GM19351 (cell line): ENCODE measurements at regions not wholly inside any gene's neighbourhood (a gene's known extent, or its start where the extent isn't known, plus 50 kb on each side); places are given as distances from the start of the nearest gene placed in this dataset.

Source experiments
- ATAC-seq: cut with Tn5 transposase; IDR thresholded peaks from one replicate; pipeline ENCODE4 v1.9.1; 2021; ENCODE audit warnings: mild to moderate bottlenecking, moderate library complexity; ENCODE audit not compliant: unreplicated experiment

GRCh38 chrX:40485973-40486372 is 94.8 kb upstream of the ATP6AP2 start:
- no peak for ATAC-seq

DNA sequence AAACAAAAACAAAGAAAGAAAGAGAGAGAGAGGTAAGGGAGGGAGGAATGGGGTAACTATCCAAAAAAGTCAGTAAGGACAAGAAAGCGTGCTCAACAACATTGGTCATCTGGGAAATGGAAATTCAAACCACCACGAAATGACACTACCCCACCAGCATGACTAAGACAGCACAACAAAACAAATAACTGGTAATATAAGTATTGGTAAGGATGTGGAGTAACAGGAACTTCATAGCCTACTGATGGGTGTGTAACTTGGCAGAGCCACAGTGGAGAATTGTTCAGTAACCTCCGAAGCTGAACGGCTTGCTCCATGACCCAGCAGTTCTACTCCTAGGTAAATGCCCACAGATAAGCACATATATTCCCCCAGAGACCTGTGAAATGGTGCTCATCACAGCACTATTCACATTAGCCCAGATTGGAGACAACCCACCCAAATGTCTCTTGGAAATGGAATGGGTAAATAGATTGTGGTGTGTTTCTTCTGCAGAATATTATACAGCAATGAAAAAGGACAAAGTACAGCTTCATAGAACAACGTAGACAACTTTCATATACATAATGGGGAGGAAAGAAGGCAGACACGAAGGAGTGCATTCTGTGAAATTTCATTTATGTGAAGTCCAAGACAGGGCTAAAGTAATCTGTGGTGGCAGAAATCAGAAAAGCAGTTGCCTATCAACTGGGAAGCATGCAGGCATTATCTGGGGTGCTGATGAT is 95.5 kb upstream of the ATP6AP2 start:
- ATAC-seq: no peak

DNA sequence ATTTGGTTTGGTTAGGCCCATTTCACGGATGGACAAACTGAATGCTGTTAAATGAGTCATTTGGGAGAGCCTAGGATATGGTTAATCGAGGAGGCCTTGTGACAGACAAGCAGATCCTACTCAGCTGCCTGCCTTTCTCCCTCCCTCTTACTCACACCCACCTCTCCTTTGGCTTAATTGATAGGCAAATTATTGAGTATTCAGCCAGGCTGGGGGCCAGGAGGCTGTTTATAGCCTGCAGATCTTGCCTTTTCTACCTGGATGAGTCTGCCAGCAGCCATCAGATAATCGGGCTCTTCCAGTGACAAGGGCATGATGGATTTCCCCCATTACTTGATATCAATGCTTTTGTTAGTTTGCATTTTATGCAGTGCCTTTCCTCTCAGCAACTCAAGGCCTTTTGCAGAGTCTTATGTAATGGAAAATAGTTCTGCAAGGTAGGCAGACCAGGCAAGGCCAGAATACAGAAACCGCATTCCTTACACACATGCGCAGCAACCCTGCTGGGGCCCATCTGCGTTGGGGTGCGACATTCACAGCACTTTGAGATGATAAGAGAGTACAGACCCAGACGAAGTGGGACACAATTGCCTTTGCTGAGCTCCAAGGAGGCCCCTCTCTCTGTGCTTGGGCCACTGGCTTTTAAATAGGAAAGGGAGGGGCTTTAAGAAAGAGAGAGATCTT is 96.2 kb upstream of the ATP6AP2 start:
- ATAC-seq: no peak

DNA sequence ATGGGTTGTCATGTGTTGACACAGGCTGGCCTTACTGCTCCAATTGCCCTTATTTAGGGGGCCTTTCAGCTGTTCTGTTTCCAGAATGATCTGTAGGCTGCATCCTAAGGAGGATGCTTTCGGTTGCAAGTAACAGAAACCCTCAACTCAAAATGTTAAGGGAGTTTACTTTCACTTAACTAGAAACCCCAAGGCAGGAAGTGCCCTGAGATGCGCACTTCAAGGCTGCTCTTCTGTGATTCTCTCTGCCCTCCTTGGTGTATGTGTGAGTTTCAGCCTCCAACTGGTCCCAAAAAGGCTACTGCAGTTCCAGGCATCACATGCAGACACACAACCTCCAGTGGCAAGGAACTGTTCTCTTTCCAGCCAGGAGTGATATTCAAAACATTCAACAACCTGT is 97.3 kb upstream of the ATP6AP2 start:
- ATAC-seq: no peak

DNA sequence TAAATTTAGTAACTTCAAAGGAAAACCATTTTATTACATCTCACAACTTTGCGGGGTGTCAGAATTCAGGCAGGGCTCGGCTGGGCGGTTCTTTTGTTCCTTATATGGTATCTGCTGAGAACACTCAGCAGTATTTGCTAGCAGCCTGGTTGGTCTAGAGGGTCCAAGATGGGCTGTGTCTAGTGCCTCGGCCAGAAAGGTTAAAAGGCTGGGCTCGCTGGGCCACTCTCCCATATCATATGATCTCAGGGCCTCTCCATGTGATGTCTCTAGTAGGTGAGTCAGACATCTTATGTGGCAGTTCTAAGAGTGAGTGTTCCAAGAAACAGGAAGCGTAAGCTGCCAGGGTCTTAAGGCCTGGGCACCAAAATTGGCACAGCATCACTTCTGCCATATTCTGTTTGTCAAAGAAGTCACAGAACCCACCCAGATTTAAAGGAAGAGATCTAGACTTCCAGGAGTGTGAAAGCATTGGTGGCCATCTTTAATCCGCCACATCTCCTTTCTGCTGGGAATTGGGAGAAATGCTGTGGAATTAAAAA is 100.9 kb upstream of the ATP6AP2 start:
- no peak for ATAC-seq

DNA sequence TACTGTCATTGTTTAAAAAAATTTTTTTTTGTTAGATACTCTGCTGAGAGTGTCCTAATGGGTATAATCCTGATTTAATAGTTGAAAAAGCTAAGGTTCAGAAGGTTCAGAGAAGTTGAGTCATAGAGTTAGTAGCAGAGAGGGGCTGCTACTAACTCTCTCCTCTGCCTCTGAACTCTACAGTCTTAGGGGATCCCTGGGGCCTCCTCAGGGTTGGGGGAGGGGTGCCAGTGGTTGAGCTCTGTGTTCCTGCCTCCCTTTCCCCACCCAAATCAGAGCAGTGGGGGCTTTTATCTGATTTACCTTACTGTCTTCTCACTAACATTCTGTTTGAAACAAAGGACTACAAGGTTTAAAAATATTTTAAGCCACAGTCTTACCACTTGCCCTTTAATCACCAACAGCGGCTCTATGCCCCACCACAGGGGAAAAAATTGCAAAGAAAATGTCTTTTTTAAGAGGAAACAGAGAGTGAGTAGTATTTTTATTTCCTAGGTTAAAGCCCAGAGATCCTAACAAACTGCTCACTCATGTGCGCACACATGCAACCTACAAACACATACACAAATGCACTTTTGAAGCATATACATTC is 102.2 kb upstream of the ATP6AP2 start:
- no peak for ATAC-seq

DNA sequence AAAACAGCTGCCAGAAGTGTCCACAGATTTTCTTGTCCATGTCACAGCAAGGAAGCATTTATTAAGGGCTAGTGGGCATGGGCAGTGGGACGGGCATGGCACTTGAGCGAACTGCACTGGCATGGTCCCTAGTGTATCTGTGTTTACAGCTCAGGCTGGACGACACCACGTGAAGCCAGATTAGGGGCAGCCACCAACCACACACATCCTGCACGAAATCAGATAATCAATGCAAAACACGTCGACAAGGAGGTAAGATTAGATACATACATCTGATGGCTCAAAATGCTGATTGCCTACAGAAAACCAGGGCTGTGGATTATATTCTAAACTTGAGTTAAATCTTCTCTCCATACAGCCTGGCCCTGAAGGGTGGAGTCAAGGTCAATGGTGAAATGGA is 103.8 kb upstream of the ATP6AP2 start:
- no peak for ATAC-seq

GRCh38 chrX:40474645-40475044 is 106.1 kb upstream of the ATP6AP2 start:
- ATAC-seq: no peak

GRCh38 chrX:40474205-40474626 is 106.6 kb upstream of the ATP6AP2 start:
- no peak for ATAC-seq

GRCh38 chrX:40473460-40474204 is 107.1 kb upstream of the ATP6AP2 start:
- no peak for ATAC-seq

DNA sequence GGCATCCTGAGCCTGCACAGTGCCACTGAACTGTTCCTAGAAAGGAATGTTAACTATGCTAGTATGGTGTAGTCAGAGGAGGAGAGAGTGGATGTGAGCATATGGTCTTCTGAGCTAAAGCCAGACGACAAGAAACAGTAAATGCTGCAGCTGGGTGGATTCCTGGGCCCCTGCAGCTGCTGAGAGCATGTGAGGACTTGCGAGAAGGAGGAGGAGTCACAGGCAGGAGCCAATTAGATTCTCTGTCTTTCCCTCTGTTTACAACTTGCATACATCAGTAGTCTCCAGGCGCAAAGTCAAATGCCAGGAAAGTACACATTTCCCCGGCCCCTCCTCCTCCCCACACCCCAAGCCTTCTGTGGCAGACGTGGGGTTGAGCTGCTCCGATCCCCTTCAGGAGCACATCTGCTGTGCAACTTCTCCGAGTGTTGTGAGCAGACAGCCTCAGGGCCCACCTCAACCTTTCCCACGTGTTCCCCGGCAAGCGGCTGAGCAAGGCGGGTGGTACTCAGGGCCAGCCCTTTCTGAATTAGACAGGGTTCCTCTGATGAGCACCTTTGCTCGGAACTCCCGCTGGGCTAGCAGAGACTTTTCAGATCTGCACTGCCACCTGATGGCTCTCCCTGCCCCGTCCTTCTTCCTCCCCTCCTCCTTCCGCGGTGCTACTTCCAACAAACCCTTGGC is 108.7 kb upstream of the ATP6AP2 start:
- ATAC-seq: no peak

DNA sequence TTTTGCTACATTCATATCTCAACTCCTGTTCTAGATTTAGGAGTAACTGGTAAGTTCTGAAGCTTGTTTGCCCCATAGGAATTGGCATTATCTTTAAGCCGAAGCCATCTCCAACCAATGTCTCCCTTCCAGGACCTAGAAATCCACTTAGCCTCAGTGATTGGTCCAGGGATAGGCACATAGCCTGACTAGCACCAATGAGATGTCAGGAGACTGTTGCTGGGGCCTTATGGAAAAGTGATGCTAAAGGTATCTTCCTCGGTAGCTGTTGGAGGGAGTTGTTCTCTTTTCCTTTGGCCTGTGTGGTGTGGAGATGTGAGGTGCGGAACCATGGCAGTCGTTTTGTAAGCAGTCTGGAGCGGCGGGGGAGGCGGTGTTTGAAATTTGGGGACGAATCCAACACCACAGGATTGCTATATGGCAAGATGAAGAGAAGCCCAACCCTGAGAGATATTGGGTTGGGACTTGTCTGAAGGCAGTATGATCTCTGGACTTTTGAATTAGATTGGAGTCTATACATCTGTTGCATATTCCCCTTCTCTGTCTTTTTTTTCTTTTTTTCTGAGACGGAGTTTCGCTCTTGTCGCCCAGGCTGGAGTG is 109.8 kb upstream of the ATP6AP2 start:
- no peak for ATAC-seq

GRCh38 chrX:40469316-40469715 is 111.5 kb upstream of the ATP6AP2 start:
- ATAC-seq: no peak

DNA sequence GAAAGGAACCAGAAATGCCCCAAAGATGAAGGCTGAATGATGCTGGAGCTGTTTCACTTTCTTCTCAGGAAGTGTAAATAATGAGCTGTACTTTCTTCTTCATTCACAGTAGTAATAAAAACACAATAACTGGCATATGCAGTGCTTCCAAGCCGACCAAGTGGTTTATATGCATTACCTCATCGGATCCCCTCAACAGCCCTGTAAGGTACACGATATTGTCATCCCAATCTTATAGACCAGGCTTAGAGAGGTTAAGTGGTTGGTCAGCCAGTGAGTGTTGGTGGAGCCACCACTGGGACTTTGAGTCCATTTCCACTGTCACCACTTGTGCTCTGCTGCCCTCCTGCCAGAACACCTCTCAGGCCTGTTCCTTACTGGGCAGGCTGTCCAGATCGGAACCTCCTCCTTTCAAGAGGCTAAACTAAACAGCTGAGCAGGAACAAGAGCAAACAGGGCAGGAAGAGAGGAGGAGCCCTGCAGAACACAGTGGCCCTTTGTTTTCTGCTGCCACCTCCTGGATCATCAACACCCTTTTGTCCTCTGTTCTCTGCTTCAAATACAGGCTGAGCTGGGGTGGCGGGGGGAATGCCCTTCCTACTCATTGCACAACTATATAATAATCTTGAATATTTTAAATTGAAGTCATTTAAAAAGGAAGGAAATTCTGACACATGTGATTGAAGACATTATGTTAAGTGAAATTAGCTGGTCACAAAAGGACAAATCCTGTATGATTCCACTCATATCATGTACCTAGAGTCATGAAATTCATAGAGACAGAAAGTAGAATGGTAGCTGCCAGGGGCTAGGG is 112.5 kb upstream of the ATP6AP2 start:
- peak; percentile 76 for ATAC-seq

GRCh38 chrX:40467454-40467853 is 113.3 kb upstream of the ATP6AP2 start:
- ATAC-seq: no peak

DNA sequence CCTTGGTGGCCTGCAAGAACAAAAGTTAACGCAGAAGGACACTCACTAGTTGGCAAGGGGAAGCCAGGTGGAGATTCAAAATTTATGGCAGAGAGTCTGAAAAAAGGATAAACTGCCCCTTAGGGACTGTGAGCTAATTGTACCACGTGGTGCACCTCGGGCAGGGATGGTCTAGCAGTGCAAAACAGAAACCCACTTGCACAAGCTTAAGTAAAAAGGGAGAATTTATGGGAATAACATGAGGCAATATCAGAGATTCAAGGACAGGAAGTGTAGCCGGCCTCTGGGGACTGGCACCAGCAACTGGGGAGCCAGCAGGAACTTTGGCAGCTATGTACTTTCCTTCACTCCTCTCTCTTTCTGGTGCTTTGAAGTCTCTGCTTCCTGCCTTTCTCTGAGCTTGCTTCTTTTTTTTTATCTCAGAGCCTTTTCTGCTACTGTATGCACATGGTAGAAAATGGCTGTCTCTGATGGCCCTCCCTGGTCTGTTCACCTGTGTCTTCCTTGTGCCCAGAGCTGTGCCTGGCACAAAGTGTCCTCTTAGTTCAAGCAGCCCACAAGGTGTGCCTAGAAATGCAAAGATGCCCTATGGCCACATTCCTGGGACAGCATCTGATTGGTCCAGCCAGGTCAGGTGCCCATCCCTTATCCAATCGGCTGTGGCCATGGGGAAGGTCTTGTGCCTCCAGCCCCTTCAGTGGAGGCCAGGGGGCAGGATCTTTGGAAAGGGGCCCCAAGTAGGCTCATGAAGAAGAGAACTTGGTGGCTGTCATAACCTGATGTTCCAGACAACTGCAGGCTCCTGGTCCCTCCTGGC is 114.8 kb upstream of the ATP6AP2 start:
- no peak for ATAC-seq

DNA sequence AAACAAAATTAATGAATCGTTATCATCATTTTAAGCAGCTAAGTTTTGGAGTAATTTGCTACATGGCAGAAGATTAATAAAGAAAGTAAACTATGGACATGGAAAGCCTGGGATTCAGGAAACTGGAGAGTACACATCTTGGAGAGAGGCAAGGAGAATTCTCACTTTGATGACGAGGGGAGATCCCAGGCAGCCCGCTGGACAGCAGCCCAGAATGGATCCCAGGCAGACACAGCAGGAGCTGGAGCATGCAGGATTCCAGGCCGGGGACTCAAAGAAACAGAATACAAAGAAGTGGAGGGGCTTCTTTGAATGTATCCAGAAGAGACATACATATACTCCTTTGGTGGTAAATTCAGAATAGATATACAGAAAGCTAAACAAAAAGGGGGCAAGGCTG is 118.0 kb upstream of the ATP6AP2 start:
- no peak for ATAC-seq

- no peak for ATAC-seq
Measured at GRCh38 chrX:40460926-40461325, 119.8 kb upstream of the ATP6AP2 start.
